ENCODE measurements at regions not wholly inside any gene's neighbourhood (a gene's known extent, or its start where the extent isn't known, plus 50 kb on each side); places are given as distances from the start of the nearest gene placed in this dataset.
"Not testable (repeated sequence)": the region's sequence is repeated elsewhere in the genome, so short reads cannot be mapped to it uniquely, and the experiment has no call there.

GRCh38 chr3:154625756-154626155 lies 195.8 kb upstream of the GPR149 start:
- Histone ChIP-seq H3K9me3 (no peaks in the 10 kb centered on the region), H3K27ac (no peak overlapping the region), H3K27me3 (no peaks in the 10 kb centered on the region), H3K36me3 (ENCODE audit: low read depth, missing control alignments) (no peaks in the 10 kb centered on the region), H3K4me1 (no peaks in the 10 kb centered on the region), H3K4me3 (no peak overlapping the region)
- intact Hi-C loops (cut with DNase I; ENCODE audit: low total_unique reads): no loop called here
- TF ChIP-seq POLR2A (IDR thresholded peaks at IDR 0.05) (no peak), CTCF (IDR thresholded peaks at IDR 0.05) (no peak)
- WGBS, 2 donors: 55 to 69% methylated on average over 3 of the region's 3 CpGs
- no peak for DNase-seq

- DNase-seq; H3K27me3 ChIP-seq; intact Hi-C loops (cut with DNase I; ENCODE audit: low total_unique reads); H3K9me3 ChIP-seq; H3K4me1 ChIP-seq; H3K27ac ChIP-seq; H3K36me3 ChIP-seq (ENCODE audit: low read depth, missing control alignments); H3K4me3 ChIP-seq: not testable (repeated sequence)
- WGBS, 2 donors: 85 to 90% methylated on average over 4 to 10 of the region's 10 CpGs
These were observed 189.6 kb upstream of the GPR149 start for GRCh38 chr3:154619621-154620020.

GRCh38 chr3:154616298-154616697 lies 186.3 kb upstream of the GPR149 start:
- 93 to 94% methylated on average over 4 of the region's 4 CpGs for WGBS, 2 donors
- no peaks in the 10 kb centered on the region for H3K36me3 ChIP-seq (ENCODE audit: low read depth, missing control alignments)
- H3K27me3 ChIP-seq: no peaks in the 10 kb centered on the region
- intact Hi-C loops (cut with DNase I; ENCODE audit: low total_unique reads): no loop called here
- H3K4me1 ChIP-seq: no peaks in the 10 kb centered on the region
- no peak overlapping the region for H3K4me3 ChIP-seq
- H3K27ac ChIP-seq: no peak overlapping the region
- no peaks in the 10 kb centered on the region for H3K9me3 ChIP-seq
- no peak for TF ChIP-seq CTCF (IDR thresholded peaks at IDR 0.05)
- no peak for TF ChIP-seq POLR2A (IDR thresholded peaks at IDR 0.05)
- no peak for DNase-seq

- WGBS, 2 donors: 28 to 36% methylated on average over 3 of the region's 3 CpGs
- TF ChIP-seq POLR2A (IDR thresholded peaks at IDR 0.05) (no peak), CTCF (IDR thresholded peaks at IDR 0.05) (no peak)
These were observed 185.5 kb upstream of the GPR149 start for GRCh38 chr3:154615471-154615870.

GRCh38 chr3:154614601-154615000 lies 184.6 kb upstream of the GPR149 start:
- no peak overlapping the region for H3K4me3 ChIP-seq
- H3K27me3 ChIP-seq: no peaks in the 10 kb centered on the region
- H3K27ac ChIP-seq: no peak overlapping the region
- no peak for TF ChIP-seq POLR2A (IDR thresholded peaks at IDR 0.05)
- TF ChIP-seq CTCF (IDR thresholded peaks at IDR 0.05): no peak
- no peaks in the 10 kb centered on the region for H3K9me3 ChIP-seq
- intact Hi-C loops (cut with DNase I; ENCODE audit: low total_unique reads): no loop called here
- DNase-seq: no peak
- H3K36me3 ChIP-seq (ENCODE audit: low read depth, missing control alignments): no peaks in the 10 kb centered on the region
- WGBS, 2 donors: 37 to 43% methylated on average over 3 of the region's 3 CpGs
- no peaks in the 10 kb centered on the region for H3K4me1 ChIP-seq

More at GRCh38 chr3:154615471-154615870, 185.5 kb upstream of the GPR149 start:
- Histone ChIP-seq H3K27me3 (no peaks in the 10 kb centered on the region), H3K36me3 (ENCODE audit: low read depth, missing control alignments) (no peaks in the 10 kb centered on the region), H3K4me3 (no peak overlapping the region), H3K27ac (no peak overlapping the region), H3K9me3 (no peaks in the 10 kb centered on the region), H3K4me1 (no peaks in the 10 kb centered on the region)
- no peak for DNase-seq
- intact Hi-C loops (cut with DNase I; ENCODE audit: low total_unique reads): no loop called here

Data from testis (tissue), 2 donors.